ENCODE measurements at regions not wholly inside any gene's neighbourhood (a gene's known extent, or its start where the extent isn't known, plus 50 kb on each side); places are given as distances from the start of the nearest gene placed in this dataset.
"Not testable (repeated sequence)": the region's sequence is repeated elsewhere in the genome, so short reads cannot be mapped to it uniquely, and the experiment has no call there.

GRCh38 chr15:29648415-29648814 is 173.9 kb downstream of the TJP1 start:
- ATAC-seq (ENCODE audit: low FRiP score); DNase-seq (ENCODE audit: low spot score): not testable (repeated sequence)

DNA sequence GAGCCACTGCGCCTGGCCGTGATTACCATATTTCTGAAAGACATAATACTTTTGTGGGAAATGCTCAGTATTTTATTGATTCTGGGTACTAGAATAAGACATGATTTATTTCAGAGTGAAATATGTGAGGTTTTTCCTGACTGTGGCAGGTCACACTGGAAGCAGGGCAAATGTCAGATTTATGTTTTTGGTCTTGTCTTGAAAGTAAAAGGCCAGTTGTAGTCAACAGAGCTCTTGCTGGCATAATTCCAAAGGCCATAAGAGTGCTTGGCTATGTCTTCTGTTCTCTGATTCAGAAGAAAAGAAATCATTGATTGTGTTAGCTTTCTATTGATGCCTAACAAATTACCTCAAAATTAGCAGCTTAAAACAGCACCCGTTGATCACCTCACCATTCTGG is 176.4 kb downstream of the TJP1 start:
- ATAC-seq (ENCODE audit: low FRiP score), result no peak
- DNase-seq (ENCODE audit: low spot score), result no peak
- TF ChIP-seq CTCF (IDR thresholded peaks at IDR 0.05), result no peak

- not testable (repeated sequence) for DNase-seq (ENCODE audit: low spot score); ATAC-seq (ENCODE audit: low FRiP score)
Observed at GRCh38 chr15:29644361-29644760, 177.9 kb downstream of the TJP1 start.

DNA sequence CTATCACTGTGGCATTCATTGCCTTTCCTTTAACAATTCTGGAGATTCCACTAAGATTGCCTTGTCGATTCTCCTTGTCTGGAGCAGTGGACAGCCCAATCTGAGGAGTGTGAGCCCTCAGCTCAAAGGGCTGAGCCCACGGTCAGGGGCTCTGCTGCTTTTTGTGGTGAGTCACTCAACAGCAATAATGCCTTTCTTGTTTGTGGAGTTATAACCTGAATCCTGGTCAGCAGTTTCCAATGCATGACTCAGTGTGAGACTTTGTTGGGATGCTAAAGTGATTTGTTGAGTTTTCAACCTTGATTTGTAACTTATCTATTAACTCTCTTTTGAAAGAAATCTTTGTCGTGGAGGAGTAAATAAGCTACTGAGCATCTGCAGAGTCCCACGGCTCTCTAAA is 183.5 kb downstream of the TJP1 start:
- TF ChIP-seq CTCF (IDR thresholded peaks at IDR 0.05), result no peak
- DNase-seq (ENCODE audit: low spot score) (no peak), ATAC-seq (ENCODE audit: low FRiP score) (no peak)

DNA sequence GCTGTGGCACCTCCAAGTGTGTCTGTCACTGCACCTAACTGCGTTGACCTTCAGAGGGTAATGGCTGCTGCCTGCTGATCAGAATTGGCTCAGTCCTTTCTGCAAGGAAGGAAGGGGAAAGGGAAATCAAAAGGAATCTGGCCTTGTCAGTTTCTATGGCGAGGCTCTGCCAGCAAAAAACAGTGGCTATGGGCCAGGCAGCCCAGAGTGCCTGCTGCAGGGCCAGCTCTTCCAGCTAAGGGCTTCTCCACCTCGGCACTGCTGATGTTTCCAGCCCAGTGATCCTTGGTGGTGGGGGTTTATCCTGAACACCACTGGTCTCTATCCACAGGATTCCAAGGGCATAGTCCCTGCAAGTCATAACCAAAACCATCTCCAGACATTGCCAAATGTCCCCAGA is 184.3 kb downstream of the TJP1 start:
- TF ChIP-seq CTCF (IDR thresholded peaks at IDR 0.05), result no peak
- DNase-seq (ENCODE audit: low spot score) (no peak), ATAC-seq (ENCODE audit: low FRiP score) (no peak)

DNA sequence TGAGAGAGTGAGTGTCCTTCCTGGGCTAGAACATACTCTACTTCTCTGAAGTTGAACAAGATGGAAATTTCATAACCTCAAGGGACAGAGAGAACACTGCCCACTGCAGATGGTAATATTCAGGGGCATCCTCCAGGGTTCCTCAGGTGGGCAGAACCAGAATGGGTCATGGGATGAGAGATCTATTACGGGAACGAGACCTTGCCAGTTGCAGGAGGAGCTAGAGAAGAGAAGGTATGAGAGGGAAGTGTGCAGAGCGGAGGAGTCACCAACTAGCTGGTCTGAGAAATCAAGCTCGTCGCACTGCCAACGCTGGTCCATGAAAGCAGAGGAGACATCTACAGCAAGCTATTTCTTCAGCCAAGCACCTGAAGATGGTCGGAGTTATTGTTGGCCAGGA is 184.7 kb downstream of the TJP1 start:
- ATAC-seq (ENCODE audit: low FRiP score), result no peak
- DNase-seq (ENCODE audit: low spot score), result no peak
- no peak for TF ChIP-seq CTCF (IDR thresholded peaks at IDR 0.05)

GRCh38 chr15:29636921-29637320 is 185.3 kb downstream of the TJP1 start:
- no peak for ATAC-seq (ENCODE audit: low FRiP score)
- TF ChIP-seq CTCF (IDR thresholded peaks at IDR 0.05), result no peak
- DNase-seq (ENCODE audit: low spot score), result no peak

GRCh38 chr15:29636140-29636539 is 186.1 kb downstream of the TJP1 start:
- peak; percentile 48 for ATAC-seq (ENCODE audit: low FRiP score)
- no peak for TF ChIP-seq CTCF (IDR thresholded peaks at IDR 0.05)

More at GRCh38 chr15:29636140-29636539, 186.1 kb downstream of the TJP1 start:
- no peak for DNase-seq (ENCODE audit: low spot score)
